B cell (primary cell): ENCODE measurements at regions not wholly inside any gene's neighbourhood (a gene's known extent, or its start where the extent isn't known, plus 50 kb on each side); places are given as distances from the start of the nearest gene placed in this dataset.

Experiments
- CTCF ChIP-seq: fragments of 200-600 bp; IDR thresholded peaks from one replicate; pipeline ENCODE4 v1.8.0; 2022; ENCODE audit warnings: antibody characterized with exemption, mild to moderate bottlenecking
- EZH2 ChIP-seq: IDR thresholded peaks from 2 replicates; pipeline ENCODE4 v1.6.1; 2012; ENCODE audit warnings: borderline replicate concordance, low read depth, mild to moderate bottlenecking, moderate library complexity, low read length; ENCODE audit not compliant: insufficient read depth, poor library complexity, severe bottlenecking

GRCh38 chr2:8571792-8572499 is 109.9 kb upstream of the ID2 start:
- no peak for TF ChIP-seq CTCF
- no peak for TF ChIP-seq EZH2
